ENCODE measurements at regions not wholly inside any gene's neighbourhood (a gene's known extent, or its start where the extent isn't known, plus 50 kb on each side); places are given as distances from the start of the nearest gene placed in this dataset.

DNA sequence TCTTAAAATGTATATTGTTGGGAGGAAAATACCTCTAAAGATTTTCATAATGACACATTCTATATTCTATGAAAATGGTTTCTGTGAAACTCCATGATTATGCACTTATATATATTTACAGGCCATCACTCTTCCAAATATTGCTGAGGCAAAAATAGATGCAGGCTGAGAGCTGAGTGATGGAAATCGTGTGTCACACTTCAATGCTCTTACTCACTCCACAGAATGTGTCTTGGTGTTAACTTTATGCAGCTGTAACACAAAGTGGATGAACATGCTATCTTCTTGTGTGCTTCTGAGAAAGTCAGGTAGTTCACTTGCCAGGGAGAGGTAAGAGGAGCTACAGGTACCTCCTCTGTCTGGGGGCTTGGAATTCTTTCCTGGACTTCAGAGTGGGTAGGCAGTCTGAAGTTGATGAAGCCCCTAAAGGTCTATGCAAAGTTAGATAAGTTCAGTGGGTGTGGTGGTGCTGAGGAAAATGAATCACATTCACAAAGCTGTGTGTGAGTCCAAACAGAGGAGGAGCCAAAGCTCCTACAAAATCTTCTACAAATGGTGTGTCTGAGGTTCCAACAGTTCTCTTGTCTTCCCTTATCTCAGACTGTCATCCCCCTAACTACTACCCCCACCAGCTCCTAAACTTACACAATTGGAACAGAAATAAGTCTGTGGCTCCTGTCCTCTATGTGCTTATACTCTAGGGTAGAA, 74.2 kb upstream of the ST6GAL2 start:
- Histone ChIP-seq H3K4me1 (no peaks in the 10 kb centered on the region), H3K4me3 (no peak overlapping the region), H3K36me3 (no peaks in the 10 kb centered on the region), H3K27me3 (no peaks in the 10 kb centered on the region), H3K27ac (no peak overlapping the region), H3K9me3 (no peaks in the 10 kb centered on the region)
- no peak for DNase-seq
- ATAC-seq (ENCODE audit: low FRiP score in 2 of 2) = no peak
- TF ChIP-seq EP300 (IDR thresholded peaks at IDR 0.05) (no peak), POLR2AphosphoS5 (IDR thresholded peaks at IDR 0.05) (no peak), POLR2A (IDR thresholded peaks at IDR 0.05) (no peak)
- TF ChIP-seq, protein P1, sequence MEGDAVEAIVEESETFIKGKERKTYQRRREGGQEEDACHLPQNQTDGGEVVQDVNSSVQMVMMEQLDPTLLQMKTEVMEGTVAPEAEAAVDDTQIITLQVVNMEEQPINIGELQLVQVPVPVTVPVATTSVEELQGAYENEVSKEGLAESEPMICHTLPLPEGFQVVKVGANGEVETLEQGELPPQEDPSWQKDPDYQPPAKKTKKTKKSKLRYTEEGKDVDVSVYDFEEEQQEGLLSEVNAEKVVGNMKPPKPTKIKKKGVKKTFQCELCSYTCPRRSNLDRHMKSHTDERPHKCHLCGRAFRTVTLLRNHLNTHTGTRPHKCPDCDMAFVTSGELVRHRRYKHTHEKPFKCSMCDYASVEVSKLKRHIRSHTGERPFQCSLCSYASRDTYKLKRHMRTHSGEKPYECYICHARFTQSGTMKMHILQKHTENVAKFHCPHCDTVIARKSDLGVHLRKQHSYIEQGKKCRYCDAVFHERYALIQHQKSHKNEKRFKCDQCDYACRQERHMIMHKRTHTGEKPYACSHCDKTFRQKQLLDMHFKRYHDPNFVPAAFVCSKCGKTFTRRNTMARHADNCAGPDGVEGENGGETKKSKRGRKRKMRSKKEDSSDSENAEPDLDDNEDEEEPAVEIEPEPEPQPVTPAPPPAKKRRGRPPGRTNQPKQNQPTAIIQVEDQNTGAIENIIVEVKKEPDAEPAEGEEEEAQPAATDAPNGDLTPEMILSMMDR (IDR thresholded peaks at IDR 0.05) = no peak
- 55 to 65% methylated on average over 1 of the region's 1 CpG for WGBS, 2 donors

DNA sequence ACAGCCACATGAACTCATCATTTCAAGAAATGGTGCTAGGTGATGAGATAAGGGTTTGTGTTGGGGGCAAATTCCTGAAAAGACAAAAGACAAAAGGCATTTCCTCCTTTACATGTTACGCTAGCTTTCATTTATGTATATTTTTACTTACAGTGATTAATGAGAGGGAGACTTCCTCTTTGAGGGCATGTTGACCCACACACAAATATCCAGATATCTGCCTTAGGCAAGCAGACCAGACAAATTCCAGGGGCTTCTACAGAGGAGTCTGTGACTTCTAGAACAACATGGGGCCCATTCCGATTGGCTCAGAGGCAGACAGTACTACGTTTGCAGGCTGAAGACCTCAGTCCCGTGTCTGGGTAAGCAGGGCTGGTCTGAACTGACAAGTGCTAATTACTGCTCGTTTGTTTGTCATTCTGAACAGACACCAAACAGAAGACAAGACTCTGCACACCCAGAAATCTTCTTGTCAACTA, 74.8 kb upstream of the ST6GAL2 start:
- Histone ChIP-seq H3K27me3 (no peaks in the 10 kb centered on the region), H3K36me3 (no peaks in the 10 kb centered on the region), H3K27ac (no peak overlapping the region), H3K4me3 (no peak overlapping the region), H3K9me3 (no peaks in the 10 kb centered on the region), H3K4me1 (no peaks in the 10 kb centered on the region)
- WGBS, 2 donors = 24 to 42% methylated on average over 5 of the region's 5 CpGs
- DNase-seq = no peak
- TF ChIP-seq, protein P1 (IDR thresholded peaks at IDR 0.05) = no peak
- TF ChIP-seq POLR2A (IDR thresholded peaks at IDR 0.05) = no peak
- TF ChIP-seq POLR2AphosphoS5 (IDR thresholded peaks at IDR 0.05) = no peak
- TF ChIP-seq EP300 (IDR thresholded peaks at IDR 0.05) = no peak
- ATAC-seq (ENCODE audit: low FRiP score in 2 of 2) = no peak

DNA sequence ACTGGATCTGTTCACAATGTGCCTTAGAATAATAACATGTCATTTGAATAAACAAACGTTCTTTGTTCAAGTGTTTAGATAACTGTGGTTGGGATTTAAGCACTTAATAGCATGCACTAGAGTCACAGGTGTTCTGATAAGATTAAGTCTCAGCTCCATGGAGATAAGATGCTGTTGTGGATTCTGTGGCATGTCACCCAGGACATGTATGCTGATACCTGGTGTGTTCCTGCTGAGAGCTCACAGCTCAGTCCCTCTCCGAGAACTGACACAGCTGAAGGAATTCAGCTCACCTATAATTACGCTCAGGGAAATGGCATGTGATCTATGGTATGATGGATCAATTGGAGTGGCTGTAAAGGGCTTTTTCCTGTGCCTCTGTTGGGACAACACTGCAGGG, 75.4 kb upstream of the ST6GAL2 start:
- Histone ChIP-seq H3K27ac (no peak overlapping the region), H3K4me3 (no peak overlapping the region), H3K4me1 (no peaks in the 10 kb centered on the region), H3K27me3 (no peaks in the 10 kb centered on the region), H3K36me3 (no peaks in the 10 kb centered on the region), H3K9me3 (no peaks in the 10 kb centered on the region)
- 33 to 42% methylated on average over 3 of the region's 3 CpGs for WGBS, 2 donors
- TF ChIP-seq, protein P1 (IDR thresholded peaks at IDR 0.05) = no peak
- no peak for TF ChIP-seq EP300 (IDR thresholded peaks at IDR 0.05)
- no peak for TF ChIP-seq POLR2A (IDR thresholded peaks at IDR 0.05)
- TF ChIP-seq POLR2AphosphoS5 (IDR thresholded peaks at IDR 0.05) = no peak
- no peak for DNase-seq
- no peak for ATAC-seq (ENCODE audit: low FRiP score in 2 of 2)

DNA sequence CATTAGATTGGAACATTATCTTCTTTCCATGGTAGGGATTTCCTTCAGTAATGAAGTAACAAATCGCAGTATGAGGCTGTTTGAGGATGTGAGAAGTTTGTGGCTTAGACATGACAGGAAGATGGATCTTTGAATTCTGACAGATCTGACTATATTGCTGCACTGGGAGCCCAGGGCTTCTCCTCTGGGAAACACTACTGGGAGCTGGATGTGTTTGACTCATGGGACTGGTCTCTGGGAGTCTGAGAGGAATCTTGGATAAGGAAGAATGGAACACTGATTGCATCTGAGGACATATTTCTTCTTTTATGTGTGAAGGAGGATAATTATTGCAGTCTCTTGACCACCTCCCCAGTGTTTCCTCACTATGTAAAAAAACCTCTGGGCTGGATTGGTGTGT, 77.2 kb upstream of the ST6GAL2 start:
- DNase-seq = no peak
- no peaks in the 10 kb centered on the region for H3K4me1 ChIP-seq
- ATAC-seq (ENCODE audit: low FRiP score in 2 of 2) = no peak
- no peaks in the 10 kb centered on the region for H3K27me3 ChIP-seq
- H3K9me3 ChIP-seq = no peaks in the 10 kb centered on the region
- no peaks in the 10 kb centered on the region for H3K36me3 ChIP-seq
- no peak overlapping the region for H3K27ac ChIP-seq
- TF ChIP-seq POLR2AphosphoS5 (IDR thresholded peaks at IDR 0.05) (no peak), POLR2A (IDR thresholded peaks at IDR 0.05) (no peak), EP300 (IDR thresholded peaks at IDR 0.05) (no peak)
- TF ChIP-seq, protein P1 (IDR thresholded peaks at IDR 0.05) = no peak
- H3K4me3 ChIP-seq = no peak overlapping the region
- WGBS, 2 donors = 48 to 59% methylated on average over 1 of the region's 1 CpG

DNA sequence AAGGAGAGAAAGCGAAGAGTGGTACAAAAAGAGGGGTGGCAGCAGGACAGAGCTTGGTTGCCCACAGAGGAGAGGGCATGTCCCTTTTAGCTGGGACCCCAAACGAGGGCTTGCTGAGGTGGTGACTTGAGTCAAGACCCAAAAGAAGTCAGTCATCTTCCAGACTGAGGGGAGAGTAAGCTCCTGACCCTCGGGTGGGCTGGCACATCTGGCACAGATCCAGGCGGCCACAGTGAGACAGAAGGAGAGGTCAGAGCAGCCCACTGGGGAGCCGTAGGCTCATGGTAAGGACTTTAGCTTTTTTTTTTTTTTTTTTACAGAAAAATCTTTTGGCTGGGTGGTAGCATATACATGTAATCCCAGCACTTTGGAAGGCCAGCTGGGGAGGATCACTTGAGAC, 77.9 kb upstream of the ST6GAL2 start:
- WGBS, 2 donors = 78 to 83% methylated on average over 5 of the region's 5 CpGs
- no peaks in the 10 kb centered on the region for H3K36me3 ChIP-seq
- ATAC-seq (ENCODE audit: low FRiP score in 2 of 2) (no peak), DNase-seq (no peak)
- TF ChIP-seq, protein P1 (IDR thresholded peaks at IDR 0.05) = no peak
- no peak for TF ChIP-seq POLR2AphosphoS5 (IDR thresholded peaks at IDR 0.05)
- no peak for TF ChIP-seq EP300 (IDR thresholded peaks at IDR 0.05)
- no peak for TF ChIP-seq POLR2A (IDR thresholded peaks at IDR 0.05)
- H3K27me3 ChIP-seq = no peaks in the 10 kb centered on the region
- no peak overlapping the region for H3K4me3 ChIP-seq
- H3K9me3 ChIP-seq = no peaks in the 10 kb centered on the region
- no peak overlapping the region for H3K27ac ChIP-seq
- H3K4me1 ChIP-seq = no peaks in the 10 kb centered on the region

Data from upper lobe of left lung (tissue), 6 donors.